Transverse colon (tissue), 4 donors: ENCODE measurements at regions not wholly inside any gene's neighbourhood (a gene's known extent, or its start where the extent isn't known, plus 50 kb on each side); places are given as distances from the start of the nearest gene placed in this dataset.

Experiments
- DNase-seq: peaks from one replicate; pipeline ENCODE4 v3.0.0-alpha.2; 2019
- H3K27ac ChIP-seq, 4 donors: fragments of 200-600 bp; sonication (generic); 2 replicates each; pipeline ENCODE4 v1.5.1; 2016 to 2018; ENCODE audit warnings: inconsistent platforms in 4 of 4
- H3K27me3 ChIP-seq: fragments of 200-600 bp; sonication (generic); 2 replicates; pipeline ENCODE4 v1.5.1; 2017; ENCODE audit warnings: inconsistent platforms
- H3K36me3 ChIP-seq, 4 donors: fragments of 200-600 bp; sonication (generic); 2 replicates each; pipeline ENCODE4 v1.5.1; 2017 to 2019; ENCODE audit warnings: inconsistent platforms in 4 of 4
- H3K4me1 ChIP-seq, 4 donors: fragments of 200-600 bp; sonication (generic); 2 replicates each; pipeline ENCODE4 v1.5.1; 2017 to 2020; ENCODE audit warnings: inconsistent platforms in 4 of 4
- H3K4me3 ChIP-seq, 4 donors: fragments of 200-600 bp; sonication (generic); 1 replicate in 1 of 4; 2 replicates in 3 of 4; pipeline versions ENCODE4 v1.5.1 to v1.6.1; 2017 to 2019; ENCODE audit warnings: inconsistent platforms in 4 of 4
- H3K9me3 ChIP-seq, 2 donors: fragments of 200-600 bp; sonication (generic); 2 replicates each; pipeline ENCODE4 v1.5.1; 2017 to 2019; ENCODE audit warnings: inconsistent platforms in 2 of 2
- EP300 ChIP-seq: sonication (generic); formaldehyde crosslinking; IDR thresholded peaks from one replicate; pipeline ENCODE4 v1.6.1; 2017; ENCODE audit warnings: antibody characterized with exemption, low read depth
- POLR2A ChIP-seq: fragments of 450-650 bp; IDR thresholded peaks from one replicate; pipeline ENCODE4 v1.6.1; 2016; ENCODE audit warnings: antibody characterized with exemption, mild to moderate bottlenecking, moderate library complexity
- POLR2AphosphoS5 ChIP-seq, 3 donors: sonication (generic); formaldehyde crosslinking; IDR thresholded peaks; one replicate each; pipeline ENCODE4 v1.6.1; 2016; ENCODE audit warnings: antibody characterized with exemption in 3 of 3
- WGBS, 2 donors: methylation state at CpG; one replicate each; pipeline ENCODE4 v1.1.5; 2018; ENCODE audit warnings: low coverage in 1 of 2; 5-methylcytosine and 5-hydroxymethylcytosine counted together
- in situ Hi-C, 4 donors: fragments of 200-750 bp; cut with MboI; loops; one replicate each; pipeline versions ENCODE4 v1.15.0 to v1.15.1; 2017; ENCODE audit warnings: low sequenced_read_pairs in 3 of 4, low pct_ligation_motif_present in 1 of 4, low pct_unique_long_range_greater_than_20kb in 1 of 4
- intact Hi-C: fragments of 100-400 bp; cut with DNase I; formaldehyde crosslinking; loops from one replicate; pipeline ENCODE4 v1.15.1; 2023; ENCODE audit warnings: low total_unique reads
- TF ChIP-seq, protein P1 (sequence below), 5 experiments: fragments of 200-600 bp in 3 of 5; fragments of 450-650 bp in 2 of 5; sonication (generic) in 3 of 5; IDR thresholded peaks; 1 replicate in 2 of 5; 2 replicates in 3 of 5; pipeline ENCODE4 v1.5.1; 2016 to 2017; ENCODE audit warnings: antibody characterized with exemption in 5 of 5, inconsistent platforms in 3 of 5, mild to moderate bottlenecking in 2 of 5, moderate library complexity in 1 of 5

DNA sequence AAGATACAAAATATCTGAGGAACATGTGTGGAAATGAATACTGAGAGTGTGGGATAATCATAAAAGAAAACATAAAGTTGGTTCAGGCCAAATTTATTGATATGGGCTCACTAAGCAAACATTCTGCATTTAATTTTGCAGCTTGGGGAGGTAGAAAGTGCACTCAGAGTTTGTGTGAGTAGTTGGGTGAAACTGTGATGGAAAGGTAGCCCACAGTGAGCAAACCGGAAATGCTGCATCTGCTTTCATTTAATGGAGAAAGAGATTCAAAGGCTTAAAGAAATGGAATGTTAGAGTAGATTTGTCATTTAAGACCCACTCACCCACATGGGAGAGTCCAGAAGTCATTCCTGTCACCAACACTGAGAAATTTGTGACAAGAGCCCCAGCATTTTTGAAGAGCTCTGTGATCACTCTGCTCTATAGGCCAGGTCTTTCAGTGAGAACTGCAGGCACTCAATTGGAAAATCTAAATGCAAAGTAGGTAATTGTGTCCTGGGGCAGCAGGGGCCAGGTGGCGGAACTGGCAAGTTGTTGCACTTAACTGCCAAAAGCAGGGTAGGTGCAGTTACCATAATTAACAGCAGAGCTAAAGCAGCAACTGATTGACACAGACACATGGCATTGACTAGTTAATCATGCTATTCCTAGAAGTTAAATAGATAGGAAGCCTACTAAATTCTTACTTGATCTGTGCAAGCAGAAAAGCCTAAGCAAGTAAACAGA lies 1228.3 kb upstream of the PCDH20 start:
- Histone ChIP-seq H3K27ac (no peak overlapping the region), H3K36me3 (no peaks in the 10 kb centered on the region), H3K9me3 (no peaks in the 10 kb centered on the region), H3K4me3 (no peak overlapping the region), H3K4me1 (no peaks in the 10 kb centered on the region), H3K27me3 (no peaks in the 10 kb centered on the region)
- 77 to 91% methylated on average over 1 to 2 of the region's 2 CpGs for WGBS, 2 donors
- intact Hi-C loops = no loop called here
- no peak for DNase-seq
- in situ Hi-C loops = no loop called here
- TF ChIP-seq EP300 (no peak), POLR2A (no peak), POLR2AphosphoS5 (IDR thresholded peaks at IDR 0.05) (no peak)
- TF ChIP-seq, protein P1, sequence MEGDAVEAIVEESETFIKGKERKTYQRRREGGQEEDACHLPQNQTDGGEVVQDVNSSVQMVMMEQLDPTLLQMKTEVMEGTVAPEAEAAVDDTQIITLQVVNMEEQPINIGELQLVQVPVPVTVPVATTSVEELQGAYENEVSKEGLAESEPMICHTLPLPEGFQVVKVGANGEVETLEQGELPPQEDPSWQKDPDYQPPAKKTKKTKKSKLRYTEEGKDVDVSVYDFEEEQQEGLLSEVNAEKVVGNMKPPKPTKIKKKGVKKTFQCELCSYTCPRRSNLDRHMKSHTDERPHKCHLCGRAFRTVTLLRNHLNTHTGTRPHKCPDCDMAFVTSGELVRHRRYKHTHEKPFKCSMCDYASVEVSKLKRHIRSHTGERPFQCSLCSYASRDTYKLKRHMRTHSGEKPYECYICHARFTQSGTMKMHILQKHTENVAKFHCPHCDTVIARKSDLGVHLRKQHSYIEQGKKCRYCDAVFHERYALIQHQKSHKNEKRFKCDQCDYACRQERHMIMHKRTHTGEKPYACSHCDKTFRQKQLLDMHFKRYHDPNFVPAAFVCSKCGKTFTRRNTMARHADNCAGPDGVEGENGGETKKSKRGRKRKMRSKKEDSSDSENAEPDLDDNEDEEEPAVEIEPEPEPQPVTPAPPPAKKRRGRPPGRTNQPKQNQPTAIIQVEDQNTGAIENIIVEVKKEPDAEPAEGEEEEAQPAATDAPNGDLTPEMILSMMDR (IDR thresholded peaks at IDR 0.05) = no peak

DNA sequence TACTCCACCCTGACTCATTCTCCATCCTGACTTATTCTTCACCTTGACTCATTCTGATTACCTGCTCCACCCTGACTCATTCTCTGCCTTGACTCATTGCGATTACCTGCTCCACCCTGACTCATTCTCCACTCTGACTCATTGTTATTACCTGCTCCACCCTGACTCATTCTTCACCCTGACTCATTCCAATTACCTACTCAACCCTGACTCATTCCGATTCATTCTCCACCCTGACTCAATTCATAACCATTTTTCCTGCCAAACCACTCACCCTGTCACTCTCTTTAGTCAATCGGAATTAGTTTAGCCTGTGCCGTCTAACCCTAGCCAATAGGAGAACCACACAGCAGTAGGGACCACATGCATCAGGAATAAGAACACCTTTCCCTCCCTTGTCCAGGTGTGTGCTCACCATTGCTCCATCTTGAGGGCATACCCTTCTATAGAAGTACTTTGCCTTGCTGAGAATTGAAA lies 1227.4 kb upstream of the PCDH20 start:
- no peak for TF ChIP-seq EP300
- Histone ChIP-seq H3K27me3 (no peaks in the 10 kb centered on the region), H3K36me3 (no peaks in the 10 kb centered on the region), H3K4me1 (no peaks in the 10 kb centered on the region), H3K27ac (no peak overlapping the region), H3K9me3 (no peaks in the 10 kb centered on the region), H3K4me3 (no peak overlapping the region)
- in situ Hi-C loops = no loop called here
- WGBS, 2 donors = 51 to 59% methylated on average over 4 of the region's 4 CpGs
- intact Hi-C loops = no loop called here
- DNase-seq = no peak

DNA sequence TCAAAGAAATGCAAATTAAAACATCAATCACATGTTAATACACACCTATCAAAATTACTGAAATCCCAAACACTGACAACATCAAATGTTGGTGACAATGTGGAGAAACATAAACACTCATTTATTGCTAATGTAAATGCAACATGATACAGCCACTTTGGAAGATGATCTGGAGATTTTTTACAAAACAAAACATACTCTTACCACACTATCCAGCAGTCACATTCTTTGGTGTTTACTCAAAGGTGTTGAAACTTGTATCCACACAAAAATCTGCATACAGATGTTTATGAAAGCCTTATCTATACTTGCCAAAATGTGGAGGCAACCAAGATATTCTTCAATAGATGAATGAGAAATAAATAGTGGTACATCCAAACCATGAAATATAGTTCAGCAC lies 1219.5 kb upstream of the PCDH20 start:
- intact Hi-C loops (no loop called here), in situ Hi-C loops (no loop called here)
- TF ChIP-seq POLR2AphosphoS5 (IDR thresholded peaks at IDR 0.05) (no peak), POLR2A (no peak), EP300 (no peak)
- TF ChIP-seq, protein P1 (IDR thresholded peaks at IDR 0.05) = no peak
- Histone ChIP-seq H3K27ac (no peak overlapping the region), H3K4me1 (no peaks in the 10 kb centered on the region), H3K4me3 (no peak overlapping the region), H3K9me3 (no peaks in the 10 kb centered on the region), H3K27me3 (no peaks in the 10 kb centered on the region), H3K36me3 (no peaks in the 10 kb centered on the region)
- no peak for DNase-seq

DNA sequence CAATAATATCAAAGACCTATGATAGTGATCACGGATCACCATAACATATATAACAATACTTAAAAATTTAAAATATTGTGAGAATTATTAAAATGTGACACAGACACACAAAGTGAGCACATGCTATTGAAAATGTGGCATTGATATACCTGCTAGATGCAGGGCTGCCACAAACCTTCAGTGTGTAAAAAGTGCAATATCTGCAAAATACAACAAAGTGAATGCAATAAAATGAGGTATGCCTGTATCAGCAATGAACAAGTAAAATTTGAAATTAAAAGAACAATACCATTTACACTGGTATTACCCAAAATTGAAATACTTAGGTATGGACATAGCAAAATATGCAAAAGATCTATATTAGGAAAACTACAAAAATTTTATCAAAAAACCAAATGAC lies 1217.8 kb upstream of the PCDH20 start:
- in situ Hi-C loops (no loop called here), intact Hi-C loops (no loop called here)
- Histone ChIP-seq H3K9me3 (no peaks in the 10 kb centered on the region), H3K27ac (no peak overlapping the region), H3K36me3 (no peaks in the 10 kb centered on the region), H3K27me3 (no peaks in the 10 kb centered on the region), H3K4me3 (no peak overlapping the region), H3K4me1 (no peaks in the 10 kb centered on the region)
- 77 to 95% methylated on average over 1 of the region's 1 CpG for WGBS, 2 donors
- no peak for DNase-seq
- TF ChIP-seq POLR2A (no peak), POLR2AphosphoS5 (IDR thresholded peaks at IDR 0.05) (no peak), EP300 (no peak)
- TF ChIP-seq, protein P1 (IDR thresholded peaks at IDR 0.05) = no peak

DNA sequence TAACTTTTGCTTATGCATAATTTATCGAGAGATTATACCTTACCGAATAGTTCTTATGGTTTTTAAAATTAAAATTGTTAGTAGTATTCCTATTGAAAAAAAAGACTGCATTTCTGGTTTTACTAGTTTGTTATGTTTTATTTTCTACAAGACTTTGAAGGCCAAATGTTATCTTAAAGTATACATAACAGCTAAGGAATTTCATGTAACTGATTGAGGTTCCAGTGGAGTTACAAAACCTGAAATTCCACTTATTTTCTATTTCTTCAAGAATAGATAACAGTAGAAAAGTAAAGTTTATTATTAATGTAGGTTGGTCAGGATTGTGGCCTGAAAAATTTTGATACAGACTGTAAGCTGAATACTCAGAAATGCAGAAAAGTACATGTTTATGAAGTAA lies 1216.0 kb upstream of the PCDH20 start:
- WGBS, 2 donors = 92 to 93% methylated on average over 2 of the region's 2 CpGs
- no peaks in the 10 kb centered on the region for H3K4me1 ChIP-seq
- DNase-seq = no peak
- H3K27ac ChIP-seq = no peak overlapping the region
- in situ Hi-C loops (no loop called here), intact Hi-C loops (no loop called here)
- no peaks in the 10 kb centered on the region for H3K9me3 ChIP-seq
- H3K4me3 ChIP-seq = no peak overlapping the region
- no peaks in the 10 kb centered on the region for H3K27me3 ChIP-seq
- TF ChIP-seq POLR2A = no peak
- TF ChIP-seq, protein P1 (IDR thresholded peaks at IDR 0.05) = no peak
- TF ChIP-seq EP300 = no peak
- TF ChIP-seq POLR2AphosphoS5 (IDR thresholded peaks at IDR 0.05) = no peak
- no peaks in the 10 kb centered on the region for H3K36me3 ChIP-seq
